NCI-H446 treated with DMSO at 0.1 percent for 48 hours (cell line): ENCODE measurements at regions not wholly inside any gene's neighbourhood (a gene's known extent, or its start where the extent isn't known, plus 50 kb on each side); places are given as distances from the start of the nearest gene placed in this dataset.
"Not testable (repeated sequence)": the region's sequence is repeated elsewhere in the genome, so short reads cannot be mapped to it uniquely, and the experiment has no call there.

Experiments
- DNase-seq: peaks from one replicate; lab custom pipeline; 2025; lab: John Stamatoyannopoulos, UW

DNA sequence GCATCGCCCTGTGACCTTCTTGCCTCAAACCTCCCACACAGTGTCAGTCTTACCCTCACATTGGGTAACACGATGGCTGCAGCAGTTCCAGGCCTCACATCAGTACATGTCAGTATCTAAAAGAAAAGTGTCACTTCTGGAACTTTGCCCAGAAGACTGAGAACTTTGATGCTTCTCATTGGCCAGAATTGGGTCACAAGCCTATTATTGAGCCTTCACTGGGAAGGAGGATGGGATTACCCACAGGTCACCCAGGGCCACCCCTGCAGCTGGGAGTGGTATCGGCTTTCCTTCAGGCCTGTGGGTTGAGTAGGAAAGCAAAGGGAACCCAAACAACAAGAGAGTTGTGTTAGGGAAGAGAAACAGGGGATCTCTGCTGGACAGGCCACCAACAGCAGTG, 111.5 kb downstream of the NPY start:
- no peak for DNase-seq

DNA sequence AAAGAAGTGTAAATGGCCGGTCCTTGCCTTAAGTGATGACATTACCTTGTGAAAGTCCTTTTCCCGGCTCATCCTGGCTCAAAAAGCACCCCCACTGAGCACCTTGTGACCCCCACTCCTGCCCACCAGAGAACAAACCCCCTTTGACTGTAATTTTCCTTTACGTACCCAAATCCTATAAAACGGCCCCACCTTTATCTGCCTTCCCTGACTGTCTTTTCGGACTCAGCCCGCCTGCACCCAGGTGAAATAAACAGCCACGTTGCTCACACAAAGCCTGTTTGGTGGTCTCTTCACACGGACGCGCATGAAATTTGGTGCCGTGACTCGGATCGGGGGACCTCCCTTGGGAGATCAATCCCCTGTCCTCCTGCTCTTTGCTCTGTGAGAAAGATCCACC, 112.4 kb downstream of the NPY start:
- DNase-seq, result not testable (repeated sequence)

DNA sequence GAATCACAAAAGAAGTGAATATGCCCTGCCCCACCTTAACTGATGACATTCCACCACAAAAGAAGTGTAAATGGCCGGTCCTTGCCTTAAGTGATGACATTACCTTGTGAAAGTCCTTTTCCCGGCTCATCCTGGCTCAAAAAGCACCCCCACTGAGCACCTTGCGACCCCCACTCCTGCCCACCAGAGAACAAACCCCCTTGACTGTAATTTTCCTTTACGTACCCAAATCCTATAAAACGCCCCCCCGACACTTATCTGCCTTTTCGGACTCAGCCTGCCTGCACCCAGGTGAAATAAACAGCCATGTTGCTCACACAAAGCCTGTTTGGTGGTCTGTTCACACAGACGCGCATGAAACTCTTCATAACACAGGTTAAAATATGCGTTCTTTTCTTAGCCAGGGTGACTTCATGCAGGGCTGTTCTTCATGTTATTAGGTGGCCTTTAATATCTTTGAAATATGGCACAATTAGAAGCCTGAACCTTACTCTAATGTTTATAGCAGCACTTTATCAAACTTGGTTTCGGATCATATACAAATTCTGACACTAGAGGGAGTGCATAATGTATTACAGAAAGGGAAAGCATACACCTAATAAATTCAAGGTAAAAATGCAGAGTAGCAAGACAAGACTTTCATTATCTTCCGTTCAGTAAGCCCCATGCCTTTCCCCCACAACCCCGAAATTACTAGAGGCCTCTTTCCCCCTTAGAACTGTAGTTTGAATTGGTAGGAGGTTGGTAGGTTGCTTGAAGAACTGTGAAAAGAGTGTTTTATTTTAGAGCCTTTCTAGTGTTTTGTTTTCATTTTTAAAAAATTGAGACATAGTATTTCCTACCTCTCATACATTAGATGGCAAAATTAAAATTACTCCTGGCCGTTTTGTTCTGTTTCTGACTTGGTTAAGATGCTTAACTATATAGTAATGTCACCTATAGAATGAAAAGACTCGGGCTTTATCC, 117.9 kb downstream of the NPY start:
- no peak for DNase-seq

DNA sequence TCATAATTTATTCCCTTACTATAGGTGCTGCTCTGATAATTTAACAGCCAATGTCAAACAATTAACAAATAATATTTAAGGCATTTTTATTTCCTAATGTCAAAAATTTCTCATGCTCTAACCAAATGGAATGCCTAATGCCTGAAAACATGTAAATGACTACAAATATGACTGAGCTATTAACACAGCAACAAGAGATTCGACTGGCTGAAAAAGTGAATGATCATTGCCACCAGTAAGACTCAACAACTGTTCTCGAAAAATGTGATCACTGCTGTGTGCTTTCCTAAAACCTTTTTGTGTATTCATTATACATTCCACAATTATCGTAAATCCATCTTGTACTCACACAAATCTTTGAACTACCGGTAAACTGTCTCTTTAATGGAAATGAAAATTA, 118.7 kb downstream of the NPY start:
- no peak for DNase-seq

GRCh38 chr7:24403557-24403956, 119.6 kb downstream of the NPY start:
- no peak for DNase-seq

GRCh38 chr7:24404315-24404714, 120.3 kb downstream of the NPY start:
- DNase-seq, result no peak

GRCh38 chr7:24405002-24405401, 121.0 kb downstream of the NPY start:
- no peak for DNase-seq

DNA sequence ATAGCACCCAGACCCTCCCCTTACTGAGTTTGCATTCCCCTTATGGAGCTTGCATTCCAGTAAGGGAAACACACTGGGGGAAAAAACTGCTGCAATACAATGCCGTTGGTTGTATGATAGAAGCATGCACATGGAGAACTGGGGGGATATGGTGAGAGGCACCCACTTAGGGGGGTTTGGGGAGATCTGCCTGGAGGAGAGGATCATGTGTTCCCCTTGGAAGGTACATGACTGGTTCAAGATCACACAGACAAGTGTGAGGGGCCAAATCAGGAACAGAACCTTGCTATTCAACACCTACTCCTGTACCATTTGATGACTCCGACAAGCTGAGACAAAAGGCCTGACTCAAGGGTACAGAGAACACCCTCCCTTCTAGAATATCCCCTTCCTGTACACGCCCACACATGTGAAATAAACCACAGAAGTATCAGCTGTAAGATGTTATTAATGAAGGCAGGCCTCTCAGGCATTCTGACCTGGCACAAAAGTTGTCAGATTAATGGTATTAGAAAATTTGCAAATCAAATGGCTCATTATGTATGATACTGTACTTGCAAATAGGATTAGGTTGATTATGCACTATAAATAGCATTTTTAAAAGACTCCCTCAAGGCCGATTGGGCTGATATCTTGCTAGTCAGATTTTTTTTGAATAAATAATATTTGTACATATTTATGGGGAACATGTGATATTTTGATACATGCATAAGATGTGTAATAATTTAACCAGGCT, 122.2 kb downstream of the NPY start:
- no peak for DNase-seq

DNA sequence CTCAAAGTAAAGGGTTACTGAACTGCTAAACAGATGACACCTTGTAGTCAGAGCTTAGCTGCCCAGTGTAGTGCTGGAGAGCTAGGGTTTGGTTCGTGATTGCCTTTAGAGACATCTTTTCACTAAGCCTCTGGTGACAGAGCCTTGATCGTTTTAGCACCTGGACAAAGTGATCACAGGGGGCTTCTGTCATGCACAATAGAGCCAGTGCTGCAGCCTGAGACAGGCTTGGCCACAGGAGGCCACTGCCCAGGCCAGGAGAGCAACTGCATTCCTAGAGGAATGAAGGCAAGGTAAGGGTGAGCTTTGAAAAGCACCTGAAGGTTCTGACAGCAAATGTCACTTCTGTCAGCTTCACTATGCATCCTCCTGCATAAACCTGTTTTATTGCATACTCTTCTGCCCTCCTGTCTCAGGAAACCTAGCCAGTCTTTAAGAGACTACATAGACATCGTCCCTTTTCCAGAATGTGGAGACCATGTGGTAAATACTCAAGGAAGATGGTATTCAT, 122.9 kb downstream of the NPY start:
- no peak for DNase-seq

DNA sequence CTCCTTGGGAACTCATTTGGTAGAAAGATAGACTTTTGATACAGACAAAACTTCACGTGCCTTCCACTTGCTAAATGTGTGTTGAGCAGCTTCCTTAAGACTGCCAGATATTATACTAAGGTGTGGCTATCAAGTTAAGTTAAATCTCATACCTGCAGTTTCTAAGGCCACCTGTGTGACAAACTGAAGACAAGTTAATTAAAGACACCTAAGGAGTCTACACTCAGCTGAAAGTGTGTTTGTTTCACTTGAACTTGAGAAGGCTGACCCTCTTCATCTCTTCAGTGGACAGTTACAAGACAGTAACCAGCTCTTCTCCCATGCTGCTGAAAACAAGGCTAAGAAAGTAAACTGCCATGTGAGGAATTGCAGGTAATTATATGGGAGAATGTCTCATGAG, 124.0 kb downstream of the NPY start:
- DNase-seq, result no peak

- no peak for DNase-seq
Observed at GRCh38 chr7:24408798-24409430, 124.9 kb downstream of the NPY start.

GRCh38 chr7:24409431-24410024, 125.5 kb downstream of the NPY start:
- DNase-seq, result no peak

DNA sequence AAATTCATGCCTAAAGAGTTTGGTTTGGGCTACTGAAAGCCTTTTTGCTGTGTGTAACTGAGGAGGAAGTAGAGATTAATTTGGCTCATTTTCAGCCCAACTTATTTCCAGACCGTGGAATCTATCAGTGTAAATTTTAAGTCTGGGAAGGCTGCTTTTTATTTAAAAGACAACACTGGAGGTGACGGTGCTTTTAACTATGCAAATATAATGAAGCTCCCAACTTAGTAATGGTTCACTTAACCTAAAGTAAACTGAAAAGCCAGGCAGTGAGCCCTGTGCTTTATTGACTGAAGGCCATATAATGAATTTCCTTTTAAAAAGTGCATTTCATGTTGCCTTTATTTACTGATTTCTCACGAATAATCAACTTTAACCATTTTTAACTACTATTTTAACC, 127.2 kb downstream of the NPY start:
- no peak for DNase-seq

DNA sequence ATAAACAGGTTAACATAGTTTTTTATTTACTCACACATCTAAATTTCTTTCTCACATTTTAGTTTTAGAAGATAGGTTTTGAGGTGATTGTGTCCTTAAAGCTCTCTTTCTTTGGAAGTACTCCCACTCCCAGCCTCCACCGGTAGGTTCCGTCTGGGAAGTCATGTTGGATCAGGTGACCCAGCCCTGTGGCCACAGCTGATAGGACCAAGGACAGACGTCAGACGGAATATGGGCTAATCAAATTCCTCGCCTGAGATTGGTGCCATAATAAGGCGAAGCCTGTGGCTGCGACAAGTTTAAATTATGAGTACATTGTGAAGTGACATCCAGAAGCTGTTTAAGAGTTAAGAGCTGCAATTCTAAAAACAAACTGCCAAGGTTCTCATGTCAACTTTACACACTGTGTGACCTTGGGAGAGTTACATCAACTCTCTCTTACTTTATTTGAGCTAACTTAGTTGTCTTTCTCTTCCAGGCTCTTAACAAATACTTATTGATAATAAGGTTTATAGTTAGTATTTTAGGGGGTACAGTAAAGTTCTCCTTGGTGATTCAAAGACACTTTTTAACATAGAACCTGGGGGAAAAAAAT, 133.6 kb downstream of the NPY start:
- DNase-seq, result no peak

- no peak for DNase-seq
Observed at GRCh38 chr7:24419077-24419476, 135.1 kb downstream of the NPY start.

GRCh38 chr7:24419511-24419910, 135.5 kb downstream of the NPY start:
- no peak for DNase-seq

DNA sequence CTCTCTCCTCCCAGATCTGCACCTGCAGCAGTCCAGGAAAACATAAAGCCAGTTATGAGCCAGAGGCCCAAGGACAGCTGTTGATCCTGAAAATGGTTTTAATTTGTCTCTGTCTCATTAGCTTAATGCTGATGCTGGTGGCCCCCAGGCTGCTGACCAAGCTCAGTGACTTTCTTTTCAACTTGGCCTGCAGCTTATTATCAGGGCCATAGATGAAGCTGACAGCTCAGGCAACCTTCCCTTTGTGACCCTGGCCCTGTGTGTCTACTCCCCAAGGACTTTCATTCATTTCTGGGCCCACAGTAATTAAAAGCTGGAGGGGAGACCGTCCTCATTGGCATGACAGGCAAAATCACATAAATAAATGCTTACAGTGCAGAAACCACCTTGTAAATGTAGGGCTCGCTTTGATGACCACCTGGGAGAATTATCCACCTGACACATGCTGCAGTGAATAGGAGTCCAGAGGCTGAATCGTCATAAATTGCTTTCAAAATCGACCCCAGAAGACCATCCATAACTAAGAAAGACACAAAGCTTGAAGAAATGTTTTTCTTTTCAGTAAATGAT, 138.5 kb downstream of the NPY start:
- no peak for DNase-seq

- DNase-seq, result no peak
Observed at GRCh38 chr7:24425664-24426063, 141.7 kb downstream of the NPY start.

- no peak for DNase-seq
Observed at GRCh38 chr7:24427048-24427447, 143.1 kb downstream of the NPY start.

- DNase-seq, result no peak
Observed at GRCh38 chr7:24428676-24429075, 144.6 kb upstream of the PALS2 start.

DNA sequence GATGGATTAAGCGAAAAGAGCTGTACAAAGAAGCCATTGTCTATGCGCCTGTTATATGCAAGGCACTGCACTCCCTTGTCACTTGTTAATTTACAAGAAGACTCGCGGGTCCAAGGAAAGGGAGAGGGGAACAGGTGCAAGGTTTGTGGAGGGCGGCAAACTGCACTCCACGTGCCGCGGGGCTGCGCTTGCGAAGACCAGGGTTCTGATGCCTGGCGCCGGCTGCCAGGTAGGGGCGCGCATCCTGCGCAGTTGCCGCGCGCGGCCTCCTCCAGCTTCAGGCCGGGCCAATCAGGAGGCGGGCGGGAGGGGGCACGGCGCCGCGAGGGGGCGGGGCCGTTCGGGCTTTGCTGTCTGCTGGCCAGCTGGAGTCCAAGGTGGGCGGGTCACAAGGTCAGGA, 140.6 kb upstream of the PALS2 start:
- no peak for DNase-seq
